IMR-90 (cell line): ENCODE measurements at regions not wholly inside any gene's neighbourhood (a gene's known extent, or its start where the extent isn't known, plus 50 kb on each side); places are given as distances from the start of the nearest gene placed in this dataset.

Experiments
- ATAC-seq: fragments of 200-7000 bp; cut with Tn5 transposase; 2 replicates; pipeline ENCODE4 v1.9.1; 2020; ENCODE audit warnings: low read depth, mild to moderate bottlenecking, moderate library complexity
- BruUV-seq: library from RNA; stranded (reverse); fragments of 400-500 nt; replicated peaks from 2 replicates; lab custom pipeline; 2021; lab: Mats Ljungman, UMichigan
- CTCF ChIA-PET: fragments of 300-600 bp; formaldehyde crosslinking; extraction: SDS; loops from one replicate; lab custom pipeline; 2021; ENCODE audit warnings: antibody characterized with exemption; lab: Yijun Ruan, JAX
- POLR2A ChIA-PET: fragments of 300-600 bp; sonication (Branson Sonifier 250); formaldehyde crosslinking; loops from one replicate; lab custom pipeline; 2022; ENCODE audit warnings: antibody characterized with exemption; ENCODE audit not compliant: unreplicated experiment; lab: Charles Lee
- DNase-seq: peaks from one replicate; pipeline ENCODE4 v3.0.0; 2013
- H2AFZ ChIP-seq: replicated peaks from 2 replicates; pipeline ENCODE3; 2013; ENCODE audit warnings: low read length, mild to moderate bottlenecking; ENCODE audit not compliant: poor library complexity
- H2AK5ac ChIP-seq: 2 replicates; pipeline ENCODE4 v1.6.1; 2013; ENCODE audit warnings: low read depth, low read length, inconsistent platforms
- H2AK9ac ChIP-seq: replicated peaks from 2 replicates; pipeline ENCODE3; 2013; ENCODE audit warnings: mild to moderate bottlenecking, low read depth, low read length, moderate library complexity; ENCODE audit not compliant: poor library complexity
- H2BK120ac ChIP-seq: 2 replicates; pipeline ENCODE4 v1.6.1; 2013; ENCODE audit warnings: low read depth, low read length, inconsistent platforms
- H2BK15ac ChIP-seq: 3 replicates; pipeline ENCODE4 v1.6.1; 2013; ENCODE audit warnings: low read depth, low read length, inconsistent platforms
- H2BK20ac ChIP-seq: 2 replicates; pipeline ENCODE4 v1.6.1; 2013; ENCODE audit warnings: low read depth, mild to moderate bottlenecking, inconsistent platforms, low read length, moderate library complexity
- H2BK5ac ChIP-seq: 2 replicates; pipeline ENCODE4 v1.6.1; 2013; ENCODE audit warnings: mild to moderate bottlenecking, low read depth, low read length, inconsistent platforms; ENCODE audit not compliant: poor library complexity, severe bottlenecking
- H3K14ac ChIP-seq: replicated peaks from 2 replicates; pipeline ENCODE4 v1.6.1; 2013; ENCODE audit warnings: low read depth, low read length, inconsistent platforms
- H3K18ac ChIP-seq: 2 replicates; pipeline ENCODE4 v1.6.1; 2013; ENCODE audit warnings: low read depth, low read length, control low read depth
- H3K23ac ChIP-seq: 2 replicates; pipeline ENCODE4 v1.6.1; 2013; ENCODE audit warnings: low read depth, low read length, inconsistent platforms
- H3K27ac ChIP-seq: 2 replicates; pipeline ENCODE4 v1.5.1; 2013; ENCODE audit warnings: mild to moderate bottlenecking, control low read depth, low read length; ENCODE audit not compliant: insufficient read depth
- H3K27me3 ChIP-seq: 2 replicates; pipeline ENCODE4 v1.6.1; 2013; ENCODE audit warnings: low read length; ENCODE audit not compliant: control insufficient read depth, insufficient read depth
- H3K36me3 ChIP-seq: 2 replicates; pipeline ENCODE4 v1.6.1; 2013; ENCODE audit warnings: low read length, mixed read lengths; ENCODE audit not compliant: control insufficient read depth, insufficient read depth
- H3K4ac ChIP-seq: 2 replicates; pipeline ENCODE4 v1.6.1; 2013; ENCODE audit warnings: low read depth, low read length, inconsistent platforms
- H3K4me1 ChIP-seq: 2 replicates; pipeline ENCODE4 v1.6.1; 2013; ENCODE audit warnings: low read length, mixed read lengths; ENCODE audit not compliant: control insufficient read depth, insufficient read depth
- H3K4me2 ChIP-seq: 2 replicates; pipeline ENCODE4 v1.6.1; 2013; ENCODE audit warnings: low read depth, mild to moderate bottlenecking, control low read depth, low read length, moderate library complexity
- H3K4me3 ChIP-seq: 2 replicates; pipeline ENCODE4 v1.5.1; 2013; ENCODE audit warnings: low read depth, mild to moderate bottlenecking, control low read depth, low read length, moderate library complexity; ENCODE audit not compliant: insufficient read depth
- H3K56ac ChIP-seq: 2 replicates; pipeline ENCODE4 v1.6.1; 2013; ENCODE audit warnings: low read length, inconsistent platforms; ENCODE audit not compliant: insufficient read depth; ENCODE audit errors: extremely low read depth
- H3K79me1 ChIP-seq, 2 experiments: 2 replicates each; pipeline ENCODE4 v1.6.1; 2013; ENCODE audit warnings: low read length in 2 of 2, inconsistent platforms in 1 of 2, low read depth in 1 of 2
- H3K9ac ChIP-seq: 2 replicates; pipeline ENCODE4 v1.6.1; 2013; ENCODE audit warnings: low read depth, low read length, control low read depth
- H3K9me1 ChIP-seq: 2 replicates; pipeline ENCODE4 v1.6.1; 2013; ENCODE audit warnings: low read length, inconsistent platforms; ENCODE audit not compliant: insufficient read depth
- H3K9me3 ChIP-seq: 2 replicates; pipeline ENCODE4 v1.6.1; 2013; ENCODE audit warnings: low read length; ENCODE audit not compliant: control insufficient read depth, insufficient read depth
- H4K20me1 ChIP-seq: 2 replicates; pipeline ENCODE4 v1.6.1; 2013; ENCODE audit warnings: low read length, inconsistent platforms; ENCODE audit not compliant: insufficient read depth
- H4K5ac ChIP-seq: 2 replicates; pipeline ENCODE4 v1.6.1; 2013; ENCODE audit warnings: mild to moderate bottlenecking, low read depth, low read length, control low read depth
- H4K8ac ChIP-seq, 2 experiments: 2 replicates each; pipeline ENCODE4 v1.6.1; 2013; ENCODE audit warnings: low read depth in 2 of 2, low read length in 2 of 2, control low read depth in 1 of 2, inconsistent platforms in 1 of 2
- H4K91ac ChIP-seq: 2 replicates; pipeline ENCODE4 v1.6.1; 2013; ENCODE audit warnings: low read depth, low read length, inconsistent platforms; ENCODE audit not compliant: insufficient read depth
- NFE2L2 ChIP-seq: fragments of 150-350 bp; IDR thresholded peaks from 2 replicates; pipeline ENCODE4 v1.6.1; 2016; ENCODE audit warnings: low read depth, mild to moderate bottlenecking, low read length
- RCOR1 ChIP-seq: IDR thresholded peaks from 2 replicates; pipeline ENCODE4 v1.6.1; 2012; ENCODE audit warnings: mild to moderate bottlenecking, low read length, improper control_type of control experiment; ENCODE audit not compliant: insufficient replicate concordance
- WGBS, 2 experiments: methylation state at CpG; one replicate each; pipeline versions ENCODE4 v1.1.5 to v1.1.7; 2013; ENCODE audit warnings: missing lambda C conversion rate in 2 of 2; ENCODE audit not compliant: insufficient read length in 1 of 2; ENCODE audit errors: extremely low coverage in 2 of 2; 5-methylcytosine and 5-hydroxymethylcytosine counted together
- dilution Hi-C: fragments of 300-500 bp; cut with HindIII; formaldehyde crosslinking; loops from one replicate; pipeline ENCODE4 v1.14.3; 2018; ENCODE audit warnings: low sequenced_read_pairs; ENCODE audit not compliant: unreplicated experiment
- in situ Hi-C: fragments of 300-500 bp; cut with MboI; formaldehyde crosslinking; loops from 3 replicates; pipeline ENCODE4 v1.14.3; 2019; ENCODE audit warnings: low sequenced_read_pairs, inconsistent platforms, mixed read lengths
- intact Hi-C: fragments of 100-400 bp; cut with micrococcal nuclease; formaldehyde crosslinking; loops from 2 replicates; pipeline ENCODE4 v1.10.0; 2022
- TF ChIP-seq, protein P1 (sequence below): conservative IDR thresholded peaks from 2 replicates; pipeline ENCODE4 v1.5.1; 2012; ENCODE audit warnings: mild to moderate bottlenecking, low read depth, low read length, improper control_type of control experiment

DNA sequence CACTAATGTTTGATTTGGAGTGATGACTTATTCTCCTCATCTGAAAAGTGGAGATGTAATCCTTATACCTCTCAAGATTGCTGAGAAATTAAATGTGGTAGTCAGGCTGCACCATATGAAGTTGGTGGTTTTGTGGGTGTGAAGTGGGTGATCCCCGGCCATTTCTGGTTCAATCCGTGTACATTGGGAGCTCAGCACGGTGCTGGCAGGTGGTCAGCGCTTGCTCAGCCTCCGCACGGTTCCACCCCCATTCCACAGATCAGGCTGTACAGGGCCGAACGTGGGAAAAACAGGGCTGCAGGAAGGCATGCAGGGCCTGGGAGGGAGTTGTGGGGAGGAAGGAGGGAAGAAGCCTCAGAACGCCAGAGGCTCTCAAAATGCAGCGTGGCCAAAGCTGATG lies 198.3 kb downstream of the INO80D start:
- no peak overlapping the region for H3K4me3 ChIP-seq
- H2BK15ac ChIP-seq = no peak overlapping the region
- in situ Hi-C loops (loop anchor here (10.0 kb wide), 1 partner anchor 113 kb away; no protein-coding TSS in a partner anchor), dilution Hi-C loops (no loop called here), intact Hi-C loops (loop anchor here (5.0 kb wide), 1 partner anchor 1560 kb away; no protein-coding TSS in a partner anchor)
- no peak overlapping the region for H3K27ac ChIP-seq
- no peak overlapping the region for H2BK120ac ChIP-seq
- no peaks in the 10 kb centered on the region for H3K36me3 ChIP-seq
- H3K23ac ChIP-seq = no peak overlapping the region
- H3K27me3 ChIP-seq = peaks cover 7% of the 10 kb centered on the region
- no peaks in the 10 kb centered on the region for H3K79me1 ChIP-seq
- H3K4me1 ChIP-seq = no peaks in the 10 kb centered on the region; the same call in 1 of the 2 replicates
- no peak overlapping the region for H4K8ac ChIP-seq
- H4K5ac ChIP-seq = no peak overlapping the region
- ChIA-PET POLR2A (no interaction called here), CTCF (no interaction called here)
- H2AK5ac ChIP-seq = no peak overlapping the region
- no peaks in the 10 kb centered on the region for H3K9me3 ChIP-seq
- no peak overlapping the region for H2AK9ac ChIP-seq
- no peaks in the 10 kb centered on the region for H3K9me1 ChIP-seq
- no peak overlapping the region for H3K18ac ChIP-seq
- H2BK5ac ChIP-seq = no peak overlapping the region
- no peaks in the 10 kb centered on the region for H4K20me1 ChIP-seq
- DNase-seq (no peak), ATAC-seq (no peak)
- TF ChIP-seq, protein P1, sequence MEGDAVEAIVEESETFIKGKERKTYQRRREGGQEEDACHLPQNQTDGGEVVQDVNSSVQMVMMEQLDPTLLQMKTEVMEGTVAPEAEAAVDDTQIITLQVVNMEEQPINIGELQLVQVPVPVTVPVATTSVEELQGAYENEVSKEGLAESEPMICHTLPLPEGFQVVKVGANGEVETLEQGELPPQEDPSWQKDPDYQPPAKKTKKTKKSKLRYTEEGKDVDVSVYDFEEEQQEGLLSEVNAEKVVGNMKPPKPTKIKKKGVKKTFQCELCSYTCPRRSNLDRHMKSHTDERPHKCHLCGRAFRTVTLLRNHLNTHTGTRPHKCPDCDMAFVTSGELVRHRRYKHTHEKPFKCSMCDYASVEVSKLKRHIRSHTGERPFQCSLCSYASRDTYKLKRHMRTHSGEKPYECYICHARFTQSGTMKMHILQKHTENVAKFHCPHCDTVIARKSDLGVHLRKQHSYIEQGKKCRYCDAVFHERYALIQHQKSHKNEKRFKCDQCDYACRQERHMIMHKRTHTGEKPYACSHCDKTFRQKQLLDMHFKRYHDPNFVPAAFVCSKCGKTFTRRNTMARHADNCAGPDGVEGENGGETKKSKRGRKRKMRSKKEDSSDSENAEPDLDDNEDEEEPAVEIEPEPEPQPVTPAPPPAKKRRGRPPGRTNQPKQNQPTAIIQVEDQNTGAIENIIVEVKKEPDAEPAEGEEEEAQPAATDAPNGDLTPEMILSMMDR = no peak
- TF ChIP-seq NFE2L2 (no peak), RCOR1 (no peak)
- H4K91ac ChIP-seq = no peak overlapping the region
- no peak overlapping the region for H2AFZ ChIP-seq
- no peak overlapping the region for H3K4ac ChIP-seq
- no peak overlapping the region for H3K56ac ChIP-seq
- no peak overlapping the region for H2BK20ac ChIP-seq
- no peak overlapping the region for H3K9ac ChIP-seq
- WGBS, 2 experiments = no CpG with 5 or more reads among the region's 10 CpGs
- H3K4me2 ChIP-seq = no peak overlapping the region
- no peak overlapping the region for H3K14ac ChIP-seq
- BruUV-seq = no TSS peak
